Prostate gland (tissue), 2 donors: ENCODE measurements at regions not wholly inside any gene's neighbourhood (a gene's known extent, or its start where the extent isn't known, plus 50 kb on each side); places are given as distances from the start of the nearest gene placed in this dataset.
"Not testable (repeated sequence)": the region's sequence is repeated elsewhere in the genome, so short reads cannot be mapped to it uniquely, and the experiment has no call there.

Experiments used
- DNase-seq: peaks from one replicate; pipeline ENCODE4 v3.0.0-alpha.2; 2019; ENCODE audit warnings: low spot score
- H3K27ac ChIP-seq, 2 donors: fragments of 200-600 bp; sonication (generic); 2 replicates each; pipeline ENCODE4 v1.5.1; 2017 to 2019
- H3K27me3 ChIP-seq: fragments of 200-600 bp; sonication (generic); replicated peaks from 2 replicates; pipeline ENCODE4 v1.5.1; 2019; ENCODE audit not compliant: insufficient read depth
- H3K36me3 ChIP-seq, 2 donors: fragments of 200-600 bp; sonication (generic); 1 replicate in 1 of 2; 2 replicates in 1 of 2; pipeline versions ENCODE4 v1.5.1 to v1.8.1; 2017 to 2019
- H3K4me1 ChIP-seq: fragments of 200-600 bp; sonication (generic); replicated peaks from 2 replicates; pipeline ENCODE4 v1.5.1; 2019
- H3K4me3 ChIP-seq, 2 donors: fragments of 200-600 bp; sonication (generic); 2 replicates each; pipeline ENCODE4 v1.5.1; 2017 to 2019
- H3K9me3 ChIP-seq: fragments of 200-600 bp; sonication (generic); 2 replicates; pipeline ENCODE4 v1.5.1; 2017
- POLR2A ChIP-seq: fragments of 450-650 bp; IDR thresholded peaks from one replicate; pipeline ENCODE4 v1.6.1; 2016; ENCODE audit warnings: antibody characterized with exemption, mild to moderate bottlenecking
- POLR2AphosphoS5 ChIP-seq: sonication (generic); formaldehyde crosslinking; IDR thresholded peaks from one replicate; pipeline ENCODE4 v1.6.1; 2017; ENCODE audit warnings: antibody characterized with exemption
- WGBS: methylation state at CpG from one replicate; pipeline ENCODE4 v1.1.5; 2018; 5-methylcytosine and 5-hydroxymethylcytosine counted together
- intact Hi-C: fragments of 100-400 bp; cut with DNase I; formaldehyde crosslinking; loops from one replicate; pipeline ENCODE4 v1.14.2; 2022
- TF ChIP-seq, protein P1 (sequence below), 4 experiments: fragments of 200-600 bp in 2 of 4; fragments of 450-650 bp in 2 of 4; sonication (generic) in 2 of 4; IDR thresholded peaks; 1 replicate in 3 of 4; 2 replicates in 1 of 4; pipeline ENCODE4 v1.5.1; 2016 to 2019; ENCODE audit warnings: antibody characterized with exemption in 4 of 4, mild to moderate bottlenecking in 2 of 4, moderate library complexity in 2 of 4

DNA sequence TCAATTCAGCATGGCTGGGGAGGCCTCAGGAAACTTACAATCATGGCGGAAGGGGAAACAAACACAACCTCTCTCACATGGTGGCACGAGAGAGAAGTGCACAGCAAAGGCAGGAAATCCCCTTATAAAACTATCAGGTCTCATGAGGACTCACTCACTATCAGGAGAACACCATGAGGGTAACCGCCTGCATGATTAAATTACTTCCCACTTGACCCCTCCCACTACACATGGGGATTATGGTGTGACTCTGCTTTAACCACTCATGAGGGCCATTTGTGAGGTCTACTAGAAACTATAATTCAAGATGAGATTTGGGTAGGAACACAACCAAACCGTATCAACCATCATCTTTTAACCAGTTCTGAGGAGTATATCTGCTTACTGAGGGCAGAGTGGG, 387.4 kb upstream of the NFIA start:
- no peaks in the 10 kb centered on the region for H3K36me3 ChIP-seq
- H3K27ac ChIP-seq: no peak overlapping the region
- H3K4me1 ChIP-seq: no peaks in the 10 kb centered on the region
- no peaks in the 10 kb centered on the region for H3K27me3 ChIP-seq
- H3K4me3 ChIP-seq: no peak overlapping the region
- no peaks in the 10 kb centered on the region for H3K9me3 ChIP-seq
- 94% methylated on average over 4 of the region's 4 CpGs for WGBS
- intact Hi-C loops: no loop called here
- DNase-seq: no peak
- TF ChIP-seq POLR2AphosphoS5: no peak
- TF ChIP-seq, protein P1, sequence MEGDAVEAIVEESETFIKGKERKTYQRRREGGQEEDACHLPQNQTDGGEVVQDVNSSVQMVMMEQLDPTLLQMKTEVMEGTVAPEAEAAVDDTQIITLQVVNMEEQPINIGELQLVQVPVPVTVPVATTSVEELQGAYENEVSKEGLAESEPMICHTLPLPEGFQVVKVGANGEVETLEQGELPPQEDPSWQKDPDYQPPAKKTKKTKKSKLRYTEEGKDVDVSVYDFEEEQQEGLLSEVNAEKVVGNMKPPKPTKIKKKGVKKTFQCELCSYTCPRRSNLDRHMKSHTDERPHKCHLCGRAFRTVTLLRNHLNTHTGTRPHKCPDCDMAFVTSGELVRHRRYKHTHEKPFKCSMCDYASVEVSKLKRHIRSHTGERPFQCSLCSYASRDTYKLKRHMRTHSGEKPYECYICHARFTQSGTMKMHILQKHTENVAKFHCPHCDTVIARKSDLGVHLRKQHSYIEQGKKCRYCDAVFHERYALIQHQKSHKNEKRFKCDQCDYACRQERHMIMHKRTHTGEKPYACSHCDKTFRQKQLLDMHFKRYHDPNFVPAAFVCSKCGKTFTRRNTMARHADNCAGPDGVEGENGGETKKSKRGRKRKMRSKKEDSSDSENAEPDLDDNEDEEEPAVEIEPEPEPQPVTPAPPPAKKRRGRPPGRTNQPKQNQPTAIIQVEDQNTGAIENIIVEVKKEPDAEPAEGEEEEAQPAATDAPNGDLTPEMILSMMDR (IDR thresholded peaks at IDR 0.05): no peak
- no peak for TF ChIP-seq POLR2A

DNA sequence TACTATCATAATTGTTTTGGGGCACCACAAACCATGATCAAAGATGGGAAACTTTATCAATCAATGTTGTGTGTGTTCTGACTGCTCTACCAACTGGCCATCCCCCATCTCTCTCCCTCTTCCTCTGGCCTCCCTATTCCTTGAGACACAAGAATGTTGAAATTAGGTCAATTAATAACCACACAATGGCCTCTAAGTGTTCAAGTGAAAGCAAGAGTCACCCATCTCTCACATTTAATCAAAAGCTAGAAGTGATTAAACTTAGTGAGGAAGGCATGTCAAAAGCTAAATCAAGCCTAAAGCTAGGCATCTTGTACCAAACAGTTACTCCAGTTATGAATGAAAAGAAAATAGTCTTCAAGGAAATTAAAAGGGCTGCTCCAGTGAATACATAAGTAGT, 390.3 kb upstream of the NFIA start:
- H3K27me3 ChIP-seq: no peaks in the 10 kb centered on the region
- H3K4me3 ChIP-seq: no peak overlapping the region
- DNase-seq: no peak
- no peaks in the 10 kb centered on the region for H3K9me3 ChIP-seq
- no peaks in the 10 kb centered on the region for H3K36me3 ChIP-seq
- H3K4me1 ChIP-seq: no peaks in the 10 kb centered on the region
- intact Hi-C loops: no loop called here
- H3K27ac ChIP-seq: no peak overlapping the region
- TF ChIP-seq POLR2AphosphoS5 (no peak), POLR2A (no peak)
- TF ChIP-seq, protein P1 (IDR thresholded peaks at IDR 0.05): no peak

DNA sequence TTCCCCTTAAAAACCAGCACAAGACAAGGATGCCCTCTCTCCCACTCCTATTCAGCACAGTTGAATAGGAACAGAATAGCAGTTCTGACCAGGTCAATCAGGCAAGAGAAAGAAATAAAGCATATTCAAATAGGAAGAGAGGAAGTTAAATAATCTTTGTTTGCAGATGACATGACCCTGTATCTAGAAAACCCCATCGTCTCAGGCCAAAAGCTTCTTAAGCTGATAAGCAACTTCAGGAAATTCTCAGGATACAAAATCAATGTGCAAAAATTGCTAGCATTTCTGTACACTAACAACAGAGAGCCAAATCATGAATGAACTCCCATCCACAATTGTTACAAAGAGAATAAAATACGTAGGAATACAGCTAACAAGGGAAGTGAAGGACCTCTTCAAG, 394.1 kb upstream of the NFIA start:
- intact Hi-C loops: not testable (repeated sequence)

DNA sequence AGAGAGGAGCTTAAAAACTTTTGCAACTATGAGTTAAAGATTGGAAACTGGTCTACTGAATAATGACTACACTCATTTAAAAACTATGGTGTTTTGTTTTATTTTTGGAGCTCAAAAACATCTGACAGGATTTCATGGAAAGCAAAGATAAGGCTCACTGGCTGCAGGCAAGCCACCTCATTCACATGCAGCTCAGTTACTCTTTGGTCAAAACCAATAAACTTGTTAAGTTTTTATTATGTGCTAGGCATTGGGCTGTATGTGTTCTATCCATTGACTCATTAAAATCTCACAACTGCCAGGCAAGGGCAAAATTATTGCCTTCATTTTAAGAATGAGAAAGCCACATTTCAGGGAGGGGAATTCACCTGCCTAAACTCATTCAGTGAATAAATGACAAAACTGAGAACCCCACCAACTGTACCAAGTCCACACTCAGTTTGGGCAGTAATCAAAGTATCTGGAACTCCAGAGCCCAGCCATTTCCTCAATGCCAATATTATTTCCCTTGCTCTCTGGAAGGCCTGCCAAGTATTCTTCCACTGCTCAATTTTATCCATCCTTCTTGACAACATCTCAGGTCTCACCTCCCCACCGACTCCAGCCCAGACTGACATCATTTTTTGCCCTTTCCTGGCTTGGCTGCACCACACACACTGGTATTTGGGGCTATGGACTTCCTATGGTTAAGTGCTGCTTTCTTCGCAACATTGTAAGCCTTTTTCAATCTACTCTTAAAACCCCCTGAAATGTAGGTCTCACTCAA, 401.1 kb upstream of the NFIA start:
- no peaks in the 10 kb centered on the region for H3K27me3 ChIP-seq
- TF ChIP-seq POLR2AphosphoS5: no peak
- no peak for TF ChIP-seq POLR2A
- WGBS: 85% methylated on average over 2 of the region's 2 CpGs
- no peaks in the 10 kb centered on the region for H3K36me3 ChIP-seq
- DNase-seq: no peak
- no peaks in the 10 kb centered on the region for H3K9me3 ChIP-seq
- intact Hi-C loops: no loop called here
- no peak overlapping the region for H3K27ac ChIP-seq
- no peaks in the 10 kb centered on the region for H3K4me1 ChIP-seq
- H3K4me3 ChIP-seq: no peak overlapping the region

More for the DNA sequence above, 394.1 kb upstream of the NFIA start:
- not testable (repeated sequence) for H3K36me3 ChIP-seq, H3K4me1 ChIP-seq, H3K4me3 ChIP-seq, DNase-seq, H3K9me3 ChIP-seq, H3K27ac ChIP-seq, H3K27me3 ChIP-seq
- WGBS: 87% methylated on average over 2 of the region's 2 CpGs

DNA sequence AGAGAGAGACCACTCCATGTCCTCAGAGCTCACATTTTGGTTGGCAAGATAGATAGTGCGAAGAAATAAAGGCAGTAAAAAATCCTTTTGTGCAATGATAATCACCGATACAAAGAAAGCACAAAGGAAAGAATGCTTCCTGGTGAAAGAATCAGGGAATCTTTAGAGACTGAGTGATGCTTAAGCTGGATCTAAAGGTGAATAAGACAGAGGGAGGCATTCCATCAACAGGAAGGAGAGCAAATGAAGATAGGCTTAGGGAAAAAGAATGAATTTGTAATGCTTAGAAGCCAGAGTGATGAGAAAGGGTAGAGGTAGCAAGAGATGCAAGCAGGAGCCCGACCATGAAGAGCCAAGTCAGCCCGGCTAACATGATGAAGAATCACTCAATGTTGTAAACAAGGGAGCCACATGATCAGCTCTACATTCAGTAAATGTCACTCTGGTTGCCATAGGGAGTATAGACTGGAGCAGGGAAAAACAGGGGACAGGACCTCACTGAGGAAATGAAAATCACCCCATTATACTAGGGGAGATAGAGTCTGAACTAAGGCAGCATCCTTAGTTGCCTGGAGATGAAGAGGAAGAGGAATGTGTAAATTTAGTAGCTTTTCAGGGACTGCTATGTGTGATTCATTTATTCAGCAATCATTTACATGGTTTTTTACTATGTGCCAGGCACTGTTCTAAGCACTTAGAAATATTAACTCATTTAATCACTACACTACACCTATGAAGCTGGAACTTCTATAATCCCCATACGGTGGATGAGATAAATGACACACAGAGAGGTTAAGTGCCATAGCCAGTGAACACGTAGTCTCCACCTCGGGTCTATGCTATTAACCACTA, 402.6 kb upstream of the NFIA start:
- no peaks in the 10 kb centered on the region for H3K4me1 ChIP-seq
- DNase-seq: no peak
- H3K36me3 ChIP-seq: no peaks in the 10 kb centered on the region
- no peaks in the 10 kb centered on the region for H3K9me3 ChIP-seq
- 80% methylated on average over 7 of the region's 7 CpGs for WGBS
- TF ChIP-seq POLR2AphosphoS5: no peak
- TF ChIP-seq POLR2A: no peak
- TF ChIP-seq, protein P1 (IDR thresholded peaks at IDR 0.05): no peak
- no peak overlapping the region for H3K27ac ChIP-seq
- intact Hi-C loops: no loop called here
- no peak overlapping the region for H3K4me3 ChIP-seq
- H3K27me3 ChIP-seq: no peaks in the 10 kb centered on the region
